ENCODE measurements at regions not wholly inside any gene's neighbourhood (a gene's known extent, or its start where the extent isn't known, plus 50 kb on each side); places are given as distances from the start of the nearest gene placed in this dataset.

DNA sequence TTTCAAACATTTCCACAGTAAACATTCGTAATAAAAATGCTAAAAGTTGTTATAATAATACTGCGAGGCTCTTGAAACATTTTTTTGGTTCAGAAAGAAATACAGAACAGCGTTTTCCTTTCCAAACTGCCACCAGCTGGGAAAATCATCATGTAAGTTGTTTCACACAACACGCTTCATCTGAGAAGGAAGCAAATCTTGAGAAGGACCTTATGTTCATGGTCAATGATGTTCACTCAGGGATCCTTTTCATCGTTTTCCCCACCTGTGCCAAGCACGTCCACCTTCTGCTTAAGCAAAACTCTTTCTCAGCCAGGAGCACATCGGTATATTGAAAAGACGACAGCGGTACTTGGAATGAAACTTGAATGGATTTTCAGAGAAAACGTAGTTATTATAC lies 274.5 kb upstream of the ELAC2 start:
- Mint-ChIP-seq H3K4me3 (no peak overlapping the region), H3K27ac (no peak overlapping the region), H3K27me3 (no peaks in the 10 kb centered on the region), H3K9me3 (ENCODE audit: insufficient read depth) (no peaks in the 10 kb centered on the region), H3K4me1 (no peaks in the 10 kb centered on the region)
- H3K27ac ChIP-seq (ENCODE audit: low read length in 2 of 2): no peak overlapping the region
- no peak for DNase-seq
- H3K9ac ChIP-seq (ENCODE audit: low read length): no peak overlapping the region
- H3K9me3 ChIP-seq (ENCODE audit: control extremely low read depth in 1 of 3, control insufficient read depth in 2 of 3, insufficient read depth in 1 of 3, low read length in 2 of 3): peaks cover 0 to 5% (median 0%) of the 10 kb centered on the region in 3 donors
- no peak overlapping the region for H3K4me3 ChIP-seq (ENCODE audit: control extremely low read depth in 1 of 5, extremely low read depth in 1 of 5, insufficient read depth in 1 of 5, low read depth in 2 of 5, low read length in 4 of 5)
- H2AFZ ChIP-seq (ENCODE audit: insufficient read depth, low read depth, low read length, poor library complexity, severe bottlenecking): no peak overlapping the region
- no peaks in the 10 kb centered on the region for H3K79me2 ChIP-seq (ENCODE audit: control insufficient read depth, insufficient read depth, low read length)
- 96% methylated on average over 6 of the region's 10 CpGs for WGBS (ENCODE audit: insufficient coverage)
- H3K4me2 ChIP-seq (replicated peaks; ENCODE audit: low read depth, low read length, poor library complexity, severe bottlenecking): no peak overlapping the region
- intact Hi-C loops (cut with micrococcal nuclease): no loop called here
- no peaks in the 10 kb centered on the region for H3K4me1 ChIP-seq (ENCODE audit: control insufficient read depth in 2 of 2, insufficient read depth in 2 of 2, low read length in 2 of 2)
- H4K20me1 ChIP-seq (ENCODE audit: control insufficient read depth, insufficient read depth, low read length, poor library complexity, severe bottlenecking): no peaks in the 10 kb centered on the region
- ATAC-seq (ENCODE audit: low read depth): no peak
- ChIA-PET POLR2A (no interaction called here), CTCF (no interaction called here)
- no peak for TF ChIP-seq EZH2 (IDR thresholded peaks at IDR 0.05; ENCODE audit: borderline replicate concordance, insufficient read depth, low read depth, low read length, poor library complexity, severe bottlenecking)
- TF ChIP-seq, protein P1, sequence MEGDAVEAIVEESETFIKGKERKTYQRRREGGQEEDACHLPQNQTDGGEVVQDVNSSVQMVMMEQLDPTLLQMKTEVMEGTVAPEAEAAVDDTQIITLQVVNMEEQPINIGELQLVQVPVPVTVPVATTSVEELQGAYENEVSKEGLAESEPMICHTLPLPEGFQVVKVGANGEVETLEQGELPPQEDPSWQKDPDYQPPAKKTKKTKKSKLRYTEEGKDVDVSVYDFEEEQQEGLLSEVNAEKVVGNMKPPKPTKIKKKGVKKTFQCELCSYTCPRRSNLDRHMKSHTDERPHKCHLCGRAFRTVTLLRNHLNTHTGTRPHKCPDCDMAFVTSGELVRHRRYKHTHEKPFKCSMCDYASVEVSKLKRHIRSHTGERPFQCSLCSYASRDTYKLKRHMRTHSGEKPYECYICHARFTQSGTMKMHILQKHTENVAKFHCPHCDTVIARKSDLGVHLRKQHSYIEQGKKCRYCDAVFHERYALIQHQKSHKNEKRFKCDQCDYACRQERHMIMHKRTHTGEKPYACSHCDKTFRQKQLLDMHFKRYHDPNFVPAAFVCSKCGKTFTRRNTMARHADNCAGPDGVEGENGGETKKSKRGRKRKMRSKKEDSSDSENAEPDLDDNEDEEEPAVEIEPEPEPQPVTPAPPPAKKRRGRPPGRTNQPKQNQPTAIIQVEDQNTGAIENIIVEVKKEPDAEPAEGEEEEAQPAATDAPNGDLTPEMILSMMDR (IDR thresholded peaks at IDR 0.05): no peak
- no peaks in the 10 kb centered on the region for H3K36me3 ChIP-seq (replicated peaks in 1 of 2; ENCODE audit: control extremely low read depth in 1 of 2, control insufficient read depth in 1 of 2, extremely low read depth in 1 of 2, insufficient read depth in 2 of 2, low read length in 1 of 2)
- no peaks in the 10 kb centered on the region for H3K27me3 ChIP-seq (replicated peaks in 1 of 4; ENCODE audit: control extremely low read depth in 1 of 4, control insufficient read depth in 3 of 4, insufficient read depth in 4 of 4, low read length in 3 of 4)

DNA sequence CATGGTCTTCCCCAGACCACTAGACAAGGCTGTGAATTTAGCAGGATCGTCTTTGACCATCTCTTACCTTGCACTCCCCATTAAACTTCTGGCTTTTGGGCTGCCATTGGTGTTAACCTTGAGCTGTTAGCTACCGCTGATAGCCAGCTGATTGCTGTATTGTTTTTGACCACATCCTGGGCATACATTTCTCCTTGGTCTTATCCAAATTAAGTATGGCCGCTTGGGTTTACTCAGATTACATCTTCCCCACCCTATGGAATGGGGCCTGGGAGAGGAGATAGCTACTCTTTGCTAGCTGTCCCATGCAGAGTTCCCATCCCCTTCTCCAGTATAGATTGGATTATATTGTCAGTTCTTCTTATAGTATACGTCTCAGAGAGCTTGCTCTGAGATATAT lies 270.4 kb upstream of the ELAC2 start:
- no peaks in the 10 kb centered on the region for H3K9me3 Mint-ChIP-seq (ENCODE audit: insufficient read depth)
- Histone ChIP-seq H4K20me1 (ENCODE audit: control insufficient read depth, insufficient read depth, low read length, poor library complexity, severe bottlenecking) (no peaks in the 10 kb centered on the region), H3K79me2 (ENCODE audit: control insufficient read depth, insufficient read depth, low read length) (no peaks in the 10 kb centered on the region), H2AFZ (ENCODE audit: insufficient read depth, low read depth, low read length, poor library complexity, severe bottlenecking) (no peak overlapping the region), H3K27ac (ENCODE audit: low read length in 2 of 2) (no peak overlapping the region), H3K36me3 (replicated peaks in 1 of 2; ENCODE audit: control extremely low read depth in 1 of 2, control insufficient read depth in 1 of 2, extremely low read depth in 1 of 2, insufficient read depth in 2 of 2, low read length in 1 of 2) (no peaks in the 10 kb centered on the region), H3K27me3 (replicated peaks in 1 of 4; ENCODE audit: control extremely low read depth in 1 of 4, control insufficient read depth in 3 of 4, insufficient read depth in 4 of 4, low read length in 3 of 4) (no peaks in the 10 kb centered on the region), H3K9ac (ENCODE audit: low read length) (no peak overlapping the region), H3K4me1 (ENCODE audit: control insufficient read depth in 2 of 2, insufficient read depth in 2 of 2, low read length in 2 of 2) (no peaks in the 10 kb centered on the region), H3K4me2 (replicated peaks; ENCODE audit: low read depth, low read length, poor library complexity, severe bottlenecking) (no peak overlapping the region), H3K4me3 (ENCODE audit: control extremely low read depth in 1 of 5, extremely low read depth in 1 of 5, insufficient read depth in 1 of 5, low read depth in 2 of 5, low read length in 4 of 5) (no peak overlapping the region), H3K9me3 (ENCODE audit: control extremely low read depth in 1 of 3, control insufficient read depth in 2 of 3, insufficient read depth in 1 of 3, low read length in 2 of 3) (peaks cover 0 to 5% (median 0%) of the 10 kb centered on the region in 3 donors)
- DNase-seq (no peak), ATAC-seq (ENCODE audit: low read depth) (no peak)
- H3K27ac Mint-ChIP-seq: no peak overlapping the region
- ChIA-PET CTCF (no interaction called here), POLR2A (no interaction called here)
- no peaks in the 10 kb centered on the region for H3K27me3 Mint-ChIP-seq
- intact Hi-C loops (cut with micrococcal nuclease): no loop called here
- WGBS (ENCODE audit: insufficient coverage): 94% methylated on average over 2 of the region's 4 CpGs
- no peaks in the 10 kb centered on the region for H3K4me1 Mint-ChIP-seq
- TF ChIP-seq EZH2 (IDR thresholded peaks at IDR 0.05; ENCODE audit: borderline replicate concordance, insufficient read depth, low read depth, low read length, poor library complexity, severe bottlenecking): no peak
- TF ChIP-seq, protein P1 (IDR thresholded peaks at IDR 0.05): no peak
- H3K4me3 Mint-ChIP-seq: no peak overlapping the region
